Endodermal cell (in vitro differentiated cells): ENCODE measurements at regions not wholly inside any gene's neighbourhood (a gene's known extent, or its start where the extent isn't known, plus 50 kb on each side); places are given as distances from the start of the nearest gene placed in this dataset.

Experiments
- DNase-seq: peaks from one replicate; pipeline ENCODE4 v3.0.0-alpha.2; 2017
- H3K27ac ChIP-seq: 2 replicates; pipeline ENCODE4 v1.5.1; 2013; ENCODE audit warnings: mild to moderate bottlenecking, low read depth, low read length, moderate library complexity
- H3K27me3 ChIP-seq: 2 replicates; pipeline ENCODE4 v1.6.1; 2013; ENCODE audit warnings: mild to moderate bottlenecking, low read length, moderate library complexity; ENCODE audit not compliant: insufficient read depth, control insufficient read depth, poor library complexity, severe bottlenecking
- H3K36me3 ChIP-seq: 2 replicates; pipeline ENCODE4 v1.7.0; 2013; ENCODE audit warnings: mild to moderate bottlenecking, low read length, moderate library complexity; ENCODE audit not compliant: control insufficient read depth, insufficient read depth
- H3K4me1 ChIP-seq: one replicate; pipeline ENCODE4 v1.7.0; 2013; ENCODE audit warnings: low read length; ENCODE audit not compliant: control insufficient read depth, insufficient read depth
- H3K4me3 ChIP-seq: 2 replicates; pipeline ENCODE4 v1.5.1; 2013; ENCODE audit warnings: mild to moderate bottlenecking, low read length, moderate library complexity
- H3K9ac ChIP-seq: 2 replicates; pipeline ENCODE4 v1.6.1; 2013; ENCODE audit warnings: mild to moderate bottlenecking, low read length, moderate library complexity; ENCODE audit not compliant: poor library complexity, severe bottlenecking; ENCODE audit errors: extremely low read depth
- H3K9me3 ChIP-seq: 2 replicates; pipeline ENCODE4 v1.6.1; 2013; ENCODE audit warnings: mild to moderate bottlenecking, low read length, moderate library complexity; ENCODE audit not compliant: control insufficient read depth
- H3K27ac Mint-ChIP-seq: 2 replicates; pipeline ENCODE4 v1.8.0; 2020; ENCODE audit warnings: mixed read lengths
- H3K27me3 Mint-ChIP-seq: 2 replicates; pipeline ENCODE4 v1.8.0; 2021; ENCODE audit warnings: mild to moderate bottlenecking, mixed read lengths; ENCODE audit not compliant: insufficient read depth
- H3K36me3 Mint-ChIP-seq: 2 replicates; pipeline ENCODE4 v1.8.0; 2020; ENCODE audit warnings: low read depth, mixed read lengths
- H3K4me1 Mint-ChIP-seq: 2 replicates; pipeline ENCODE4 v1.8.0; 2020; ENCODE audit warnings: mixed read lengths
- H3K4me3 Mint-ChIP-seq: 2 replicates; pipeline ENCODE4 v1.8.0; 2020; ENCODE audit warnings: mild to moderate bottlenecking, moderate library complexity, mixed read lengths
- H3K9me3 Mint-ChIP-seq: 2 replicates; pipeline ENCODE4 v1.8.0; 2020; ENCODE audit warnings: mild to moderate bottlenecking, mixed read lengths
- CTCF ChIP-seq: fragments of 200-600 bp; sonication (generic); conservative IDR thresholded peaks from 2 replicates; pipeline ENCODE4 v1.5.0; 2021; ENCODE audit warnings: antibody characterized with exemption, mild to moderate bottlenecking
- WGBS, 2 experiments: methylation state at CpG; one replicate each; pipeline versions ENCODE4 v1.1.5 to v1.1.7; 2013; ENCODE audit warnings: missing lambda C conversion rate in 2 of 2, mixed read lengths in 1 of 2; ENCODE audit not compliant: insufficient coverage in 1 of 2, insufficient read length in 1 of 2; 5-methylcytosine and 5-hydroxymethylcytosine counted together

DNA sequence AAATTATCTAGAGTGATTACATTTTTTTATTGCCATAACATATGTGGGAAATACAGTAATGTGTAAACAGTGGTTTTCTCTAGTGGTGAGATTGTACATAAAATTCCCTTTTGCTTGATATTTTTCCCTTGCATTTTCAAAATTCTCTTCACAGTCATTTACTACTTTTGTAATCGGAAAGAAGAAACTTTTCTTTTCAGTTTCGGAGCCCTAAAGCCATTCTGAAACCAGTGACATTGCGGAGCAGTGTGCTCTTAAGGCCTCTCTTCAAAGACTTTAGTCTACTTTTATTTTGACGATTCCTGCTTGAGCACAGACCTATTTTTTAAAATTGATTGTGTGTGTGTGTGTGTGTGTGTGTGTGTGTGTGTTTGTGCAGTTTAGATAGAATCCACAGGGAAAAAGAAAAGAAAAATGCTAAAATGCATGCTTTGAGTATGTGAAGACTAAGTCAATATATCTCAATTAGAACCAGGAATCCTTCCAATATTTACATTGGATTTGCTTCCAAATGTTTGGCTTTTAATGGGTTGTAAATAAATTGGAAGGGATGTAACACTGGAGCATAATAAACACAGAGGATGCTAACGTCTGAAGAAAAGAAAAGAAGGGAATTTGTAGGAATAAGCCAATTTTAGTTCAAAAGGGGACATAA, 357.4 kb downstream of the RND3 start:
- Histone ChIP-seq H3K36me3 (no peaks in the 10 kb centered on the region), H3K27me3 (no peaks in the 10 kb centered on the region), H3K4me3 (no peak overlapping the region), H3K4me1 (peaks cover 3% of the 10 kb centered on the region), H3K9ac (no peak overlapping the region), H3K27ac (no peak overlapping the region), H3K9me3 (no peaks in the 10 kb centered on the region)
- Mint-ChIP-seq H3K27me3 (peaks cover 9% of the 10 kb centered on the region), H3K27ac (no peak overlapping the region), H3K36me3 (no peaks in the 10 kb centered on the region), H3K9me3 (peaks cover 7% of the 10 kb centered on the region), H3K4me3 (no peak overlapping the region), H3K4me1 (peaks cover 13% of the 10 kb centered on the region)
- no peak for DNase-seq
- WGBS, 2 experiments, result 90 to 92% methylated on average over 5 of the region's 5 CpGs
- no peak for TF ChIP-seq CTCF

GRCh38 chr2:150127995-150128394, 359.5 kb downstream of the RND3 start:
- Histone ChIP-seq H3K9ac (no peak overlapping the region), H3K9me3 (no peaks in the 10 kb centered on the region), H3K27ac (no peak overlapping the region), H3K4me3 (no peak overlapping the region), H3K4me1 (peaks cover 3% of the 10 kb centered on the region), H3K36me3 (no peaks in the 10 kb centered on the region), H3K27me3 (peaks cover 9% of the 10 kb centered on the region)
- Mint-ChIP-seq H3K4me3 (no peak overlapping the region), H3K27me3 (peaks cover 26% of the 10 kb centered on the region), H3K27ac (no peak overlapping the region), H3K36me3 (no peaks in the 10 kb centered on the region), H3K9me3 (peaks cover 7% of the 10 kb centered on the region), H3K4me1 (peaks cover 13% of the 10 kb centered on the region)
- no peak for TF ChIP-seq CTCF
- 88 to 91% methylated on average over 2 to 4 of the region's 4 CpGs for WGBS, 2 experiments
- DNase-seq, result no peak

GRCh38 chr2:150127346-150127990, 360.0 kb downstream of the RND3 start:
- DNase-seq, result no peak
- 80 to 89% methylated on average over 1 to 6 of the region's 6 CpGs for WGBS, 2 experiments
- H3K36me3 ChIP-seq, result no peaks in the 10 kb centered on the region
- no peak overlapping the region for H3K4me3 ChIP-seq
- no peaks in the 10 kb centered on the region for H3K36me3 Mint-ChIP-seq
- H3K27me3 Mint-ChIP-seq, result peaks cover 31% of the 10 kb centered on the region
- H3K9me3 Mint-ChIP-seq, result peaks cover 7% of the 10 kb centered on the region
- no peak overlapping the region for H3K27ac ChIP-seq
- no peak for TF ChIP-seq CTCF
- H3K4me3 Mint-ChIP-seq, result no peak overlapping the region
- peaks cover 3% of the 10 kb centered on the region for H3K4me1 ChIP-seq
- H3K9me3 ChIP-seq, result no peaks in the 10 kb centered on the region
- H3K27me3 ChIP-seq, result peaks cover 9% of the 10 kb centered on the region
- no peak overlapping the region for H3K27ac Mint-ChIP-seq
- H3K4me1 Mint-ChIP-seq, result peaks cover 13% of the 10 kb centered on the region
- H3K9ac ChIP-seq, result no peak overlapping the region
